Activated T-cell treated with anti-CD3 and anti-CD28 coated beads, Interleukin-2, amount 50 U/mL, for 1 hour (primary cell): ENCODE measurements at regions not wholly inside any gene's neighbourhood (a gene's known extent, or its start where the extent isn't known, plus 50 kb on each side); places are given as distances from the start of the nearest gene placed in this dataset.

Experiments used
- DNase-seq: peaks from one replicate; pipeline ENCODE4 v3.0.0-alpha.2; 2020

GRCh38 chr16:17846030-17846429 is 375.3 kb upstream of the XYLT1 start:
- no peak for DNase-seq

DNA sequence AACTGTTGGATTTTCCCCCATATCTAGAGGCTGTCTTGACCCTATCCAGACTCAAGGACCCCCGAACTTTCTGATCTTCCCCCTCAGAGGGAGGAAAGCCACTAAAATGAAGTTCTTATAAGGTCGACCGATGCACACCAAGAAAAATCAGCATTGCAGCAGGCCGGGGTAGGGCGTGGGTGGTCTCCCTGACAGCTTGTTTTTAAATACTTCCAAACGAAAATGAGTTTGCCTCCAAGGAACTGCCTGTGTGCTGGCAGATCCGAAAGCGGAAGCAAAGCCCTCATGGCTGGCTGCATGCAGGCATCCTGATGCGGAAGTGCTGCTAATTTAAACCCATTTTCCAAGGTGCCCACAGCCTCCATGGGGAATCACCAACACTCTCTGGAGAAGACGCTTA is 374.3 kb upstream of the XYLT1 start:
- no peak for DNase-seq

DNA sequence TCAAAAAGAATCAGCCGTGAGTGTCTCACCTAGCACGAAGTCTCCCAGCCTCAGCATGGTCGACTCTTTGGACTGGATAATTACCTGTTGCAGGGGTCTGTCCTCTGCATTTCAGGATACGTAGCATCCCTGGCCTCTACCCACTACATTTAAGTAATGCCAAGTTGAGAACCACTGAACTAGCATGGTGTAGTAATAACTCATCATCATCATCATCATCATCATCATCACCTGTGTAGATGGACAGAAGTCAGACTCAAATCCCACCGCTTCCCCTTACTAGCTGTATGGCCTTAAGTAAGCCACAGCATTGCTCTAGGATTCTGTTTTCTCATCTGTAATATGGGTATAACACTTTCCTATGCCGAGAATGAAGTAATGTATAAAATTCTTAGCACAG is 373.1 kb upstream of the XYLT1 start:
- DNase-seq = no peak

DNA sequence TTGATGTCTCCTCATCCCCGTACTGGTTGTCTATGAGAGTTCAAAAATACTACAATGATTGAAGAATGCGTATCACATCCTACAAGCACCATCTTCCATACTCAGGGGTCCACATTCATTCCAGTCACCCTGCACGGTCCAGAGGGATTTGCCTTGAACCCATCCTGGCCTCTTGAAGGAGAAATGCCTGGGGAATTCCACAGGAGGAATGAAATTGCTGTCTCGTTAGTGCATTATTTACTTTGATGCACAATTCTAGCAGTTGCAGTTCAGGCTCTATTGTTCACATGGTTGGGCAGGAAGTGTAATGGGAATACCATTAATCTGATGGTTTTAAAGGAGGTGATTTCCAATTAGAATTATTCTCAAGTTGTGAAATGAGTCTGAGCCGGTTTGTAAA is 369.1 kb upstream of the XYLT1 start:
- DNase-seq = no peak

DNA sequence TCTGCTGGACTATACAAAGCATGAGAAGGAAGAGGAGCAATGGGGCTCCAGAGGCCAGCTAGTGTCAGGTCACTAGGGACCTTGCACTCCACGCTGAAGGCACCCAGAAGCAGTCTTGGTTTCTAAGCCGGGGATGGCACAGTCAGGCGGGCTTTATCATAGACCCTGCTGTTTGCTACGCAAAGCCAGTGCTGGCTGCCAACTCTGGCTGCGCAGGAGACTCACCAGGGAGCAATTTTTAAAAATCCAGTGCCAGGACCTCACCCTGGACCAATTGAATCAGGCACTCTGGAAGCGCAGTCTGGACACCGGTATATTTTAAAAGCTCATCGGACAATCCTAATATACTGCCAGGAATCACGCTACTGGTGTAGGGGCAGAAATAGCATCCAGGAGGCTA is 368.5 kb upstream of the XYLT1 start:
- DNase-seq = no peak

DNA sequence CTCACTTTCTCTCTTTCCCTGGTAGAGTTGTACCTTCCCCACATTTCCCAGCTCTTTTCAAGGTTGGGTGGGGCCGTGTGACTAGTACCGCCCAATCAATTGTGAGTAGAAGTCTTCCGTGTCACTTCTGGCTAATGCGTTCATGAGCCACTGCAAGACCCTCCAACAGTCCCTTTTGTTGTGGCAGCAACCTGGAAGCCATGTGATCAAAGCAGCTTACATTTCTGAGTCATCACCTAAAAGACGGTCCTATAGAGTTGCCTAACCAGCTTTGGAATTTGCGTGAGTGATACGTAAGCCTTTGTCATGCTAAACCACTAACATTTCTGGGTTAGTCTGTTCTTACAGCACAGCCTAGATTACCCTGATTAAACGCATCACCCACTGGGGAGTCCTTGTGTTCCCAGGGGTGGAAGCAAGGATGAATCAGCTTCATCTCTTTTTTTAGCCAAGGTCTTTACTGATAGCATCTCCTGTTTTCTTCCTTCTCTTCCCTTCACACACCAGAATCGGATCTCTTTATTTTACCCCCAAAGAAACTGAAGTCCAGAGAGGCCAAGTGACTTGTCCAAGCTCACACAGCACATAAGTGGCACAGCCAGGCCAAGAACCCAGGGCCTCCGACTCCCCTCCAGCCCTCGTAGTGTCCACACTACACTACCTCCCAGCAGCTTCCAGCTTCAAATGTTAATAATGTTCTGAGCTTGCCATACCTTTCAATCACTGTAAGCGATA is 366.3 kb upstream of the XYLT1 start:
- no peak for DNase-seq

DNA sequence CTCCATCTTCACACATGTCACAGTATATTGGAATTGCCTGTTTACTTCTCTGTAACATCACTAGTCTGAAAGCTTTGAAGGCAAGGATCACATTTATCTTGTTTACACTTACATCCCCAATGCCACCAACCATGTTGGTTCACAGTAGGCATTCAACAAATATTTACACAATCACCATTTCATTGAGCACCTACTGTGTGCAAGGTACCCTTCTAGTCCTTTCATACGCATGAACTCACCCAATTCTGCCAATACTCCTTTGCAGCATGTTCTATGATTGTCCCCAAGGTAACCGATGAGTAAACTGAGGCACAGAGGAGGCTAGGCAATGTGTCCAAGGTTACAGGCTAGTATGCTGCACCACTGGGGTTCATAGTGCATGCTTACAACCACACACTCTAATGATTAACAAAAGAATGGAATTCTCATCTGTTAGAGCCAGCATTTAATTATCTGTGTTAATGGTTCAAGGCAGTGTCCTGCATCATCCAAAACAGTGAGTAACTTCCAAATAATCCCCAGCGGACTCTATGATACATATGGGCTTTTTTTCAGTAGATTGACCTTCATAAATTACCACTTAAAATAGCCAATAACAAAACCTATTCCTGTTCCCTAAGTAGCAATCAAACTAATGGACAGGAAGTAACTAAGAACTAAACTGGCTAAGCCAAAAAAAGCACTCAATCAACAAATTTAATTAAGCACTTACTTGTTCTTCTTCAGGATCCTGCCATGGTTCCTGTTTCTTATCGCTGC is 364.5 kb upstream of the XYLT1 start:
- DNase-seq = no peak

DNA sequence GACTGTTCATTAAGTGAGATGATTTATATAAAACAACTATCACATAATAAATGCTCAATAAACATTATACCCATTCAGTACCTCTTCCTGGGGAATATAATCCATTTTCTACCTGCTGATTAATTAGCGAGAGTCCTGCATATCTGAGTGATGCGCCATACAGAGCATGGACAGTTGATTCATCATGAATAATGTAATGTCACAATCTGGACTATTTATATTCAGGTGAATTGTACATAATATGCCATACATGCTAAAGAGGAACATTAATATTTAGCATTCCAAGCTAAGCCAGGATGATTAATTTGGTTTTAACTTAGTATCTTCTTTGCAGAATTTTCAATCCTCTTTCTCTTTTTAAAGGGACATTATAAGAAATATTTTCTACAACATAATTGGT is 362.0 kb upstream of the XYLT1 start:
- no peak for DNase-seq

- no peak for DNase-seq
Observed at GRCh38 chr16:17831330-17831729, 360.6 kb upstream of the XYLT1 start.

DNA sequence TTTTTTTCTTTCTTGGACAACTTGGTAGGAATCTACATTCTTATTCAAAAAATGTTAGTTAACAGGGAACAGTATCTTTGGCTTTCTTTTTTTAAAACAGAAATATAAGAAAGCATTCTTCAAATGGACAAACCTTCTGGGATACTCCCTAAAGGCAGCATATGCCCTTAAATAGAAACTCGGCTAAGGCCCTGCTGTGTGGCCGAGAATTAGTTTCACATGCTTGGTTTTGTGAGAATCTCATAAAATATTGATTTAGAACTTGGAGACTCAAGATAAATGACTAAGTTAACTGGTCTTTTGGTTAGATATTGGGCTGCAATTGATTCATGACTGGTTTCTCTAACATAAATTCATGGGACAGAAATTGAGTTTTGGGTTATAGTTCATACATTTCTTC is 359.9 kb upstream of the XYLT1 start:
- no peak for DNase-seq

DNA sequence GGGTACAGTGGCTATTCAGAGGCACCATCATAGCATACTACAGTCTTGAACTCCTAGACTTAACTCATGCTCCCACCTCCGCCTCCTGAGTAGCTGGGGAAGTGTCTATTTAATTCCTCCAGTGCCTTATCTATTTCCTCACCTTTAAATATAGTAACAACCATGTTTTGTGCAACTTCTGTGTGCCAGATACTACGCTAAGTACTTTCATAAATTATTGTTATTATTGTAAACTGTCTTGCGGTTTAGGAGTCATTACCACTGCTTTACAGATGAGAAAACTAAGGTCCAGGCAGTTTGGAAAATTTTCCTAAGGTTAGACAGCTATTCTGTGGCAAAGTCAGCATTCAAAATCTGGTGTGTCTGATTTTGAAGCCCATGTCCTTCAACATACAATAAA is 359.1 kb upstream of the XYLT1 start:
- no peak for DNase-seq

DNA sequence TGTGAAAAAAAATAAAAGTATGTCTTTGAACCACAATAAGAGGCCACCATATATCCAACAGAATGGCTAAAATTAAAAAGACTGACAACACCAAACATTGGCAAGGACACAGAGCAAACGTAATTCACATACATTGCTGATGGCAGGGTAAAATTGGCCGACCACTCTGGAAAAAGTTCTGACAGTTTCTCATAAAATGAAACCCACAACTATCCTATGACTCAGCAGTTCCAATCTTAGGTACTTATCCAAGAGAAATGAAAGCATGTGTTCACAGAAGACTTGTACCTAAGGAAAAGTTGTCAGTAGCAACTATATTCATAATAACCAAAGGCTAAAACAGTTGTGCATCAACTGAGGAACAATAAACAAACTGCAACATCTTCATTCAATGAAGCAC is 357.3 kb upstream of the XYLT1 start:
- DNase-seq = no peak

- DNase-seq = no peak
Observed at GRCh38 chr16:17827313-17827712, 356.6 kb upstream of the XYLT1 start.

DNA sequence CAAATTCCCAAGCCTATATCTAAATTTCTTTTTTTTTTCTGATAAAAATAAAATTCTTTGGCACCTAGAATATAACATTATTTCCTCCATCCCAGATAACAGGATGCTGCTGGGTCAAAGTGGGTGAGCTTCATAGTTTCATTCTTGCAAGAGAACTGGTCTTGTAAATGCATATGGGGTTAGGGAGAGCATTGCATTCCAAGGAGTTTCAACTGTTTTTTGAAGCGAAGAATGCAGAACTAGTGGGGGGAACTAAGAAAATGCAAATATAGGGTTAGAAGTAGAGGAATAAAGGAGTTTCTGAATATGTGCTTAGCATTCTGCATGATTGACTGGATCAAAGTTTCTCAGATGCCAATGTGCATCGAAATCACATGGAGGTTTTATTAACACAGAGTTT is 347.2 kb upstream of the XYLT1 start:
- no peak for DNase-seq

GRCh38 chr16:17817260-17817659 is 346.5 kb upstream of the XYLT1 start:
- DNase-seq = no peak

GRCh38 chr16:17812771-17813170 is 342.0 kb upstream of the XYLT1 start:
- no peak for DNase-seq

GRCh38 chr16:17804857-17805256 is 334.1 kb upstream of the XYLT1 start:
- no peak for DNase-seq

DNA sequence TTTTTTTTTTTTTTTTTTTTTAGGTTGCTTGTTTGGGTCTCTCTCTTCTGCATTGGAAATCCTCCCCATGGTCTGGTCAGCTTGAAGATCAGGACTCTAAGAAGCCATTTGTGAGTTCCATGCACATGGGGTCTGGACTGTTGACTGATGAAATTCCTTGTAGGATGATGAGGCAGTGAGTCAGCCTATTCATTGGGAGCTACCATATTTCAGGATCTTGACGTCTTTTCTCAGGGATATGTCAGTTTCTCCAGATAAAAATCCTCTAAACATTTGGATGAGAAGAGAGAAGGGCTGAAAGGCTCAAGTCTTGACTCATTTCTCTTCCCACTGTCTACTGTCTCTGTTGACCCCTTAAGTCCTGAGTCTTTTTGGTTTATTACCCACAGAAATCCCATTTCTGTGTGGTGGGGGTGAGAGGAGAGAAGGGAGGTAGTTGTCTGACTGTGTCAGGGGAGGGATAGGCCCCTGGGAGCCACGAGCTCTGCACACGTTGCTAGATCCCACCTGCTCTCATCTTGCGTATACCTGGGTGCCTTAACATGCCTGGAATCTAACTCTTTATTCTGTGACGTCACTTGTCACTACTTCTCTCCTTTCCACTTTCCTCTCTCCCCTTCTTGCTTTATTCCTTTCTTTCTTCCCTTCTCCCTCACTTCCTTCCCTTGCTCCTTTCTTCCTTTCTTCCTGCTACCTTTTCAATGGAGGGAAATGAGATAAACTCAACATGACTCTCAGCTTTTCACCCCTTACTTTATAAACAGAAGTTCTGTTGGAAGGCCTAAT is 333.1 kb upstream of the XYLT1 start:
- DNase-seq = no peak

DNA sequence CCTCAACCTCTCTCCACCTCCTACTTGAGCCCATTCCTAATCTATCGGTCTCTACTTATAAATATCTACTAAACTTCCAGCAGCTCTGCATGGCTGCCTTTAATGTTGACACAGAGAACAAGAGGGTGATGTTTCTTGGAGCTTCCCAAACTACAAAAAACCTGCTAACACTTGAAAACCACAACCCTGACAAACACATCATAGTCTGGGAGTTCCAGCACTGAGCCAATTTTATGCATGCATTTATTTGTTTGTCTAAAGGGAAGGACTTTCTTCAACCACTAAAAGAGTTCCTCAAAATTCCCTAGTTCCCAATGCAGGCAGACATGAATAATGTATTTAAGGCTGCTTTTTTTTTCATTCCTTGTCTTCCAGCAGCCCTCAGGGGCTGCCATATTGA is 331.8 kb upstream of the XYLT1 start:
- no peak for DNase-seq

DNA sequence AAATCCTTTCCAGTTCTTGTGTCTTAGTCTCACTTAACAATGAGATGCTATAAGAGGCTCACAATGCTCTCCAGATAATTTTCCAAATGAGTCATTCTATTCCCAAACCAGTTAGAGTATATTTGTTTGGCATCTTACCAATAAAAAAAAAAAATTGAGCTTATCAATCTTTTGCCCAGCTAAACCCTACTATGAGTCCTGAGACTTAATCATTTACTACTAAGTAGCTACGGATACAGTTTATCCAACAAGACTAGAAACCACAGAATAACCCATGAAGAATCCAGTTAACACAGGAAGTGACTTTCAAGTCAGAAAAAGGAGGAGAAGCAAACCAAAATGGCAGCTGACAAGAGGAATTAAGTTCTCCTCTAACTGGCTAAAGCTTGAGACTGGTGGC is 330.3 kb upstream of the XYLT1 start:
- DNase-seq = no peak

DNA sequence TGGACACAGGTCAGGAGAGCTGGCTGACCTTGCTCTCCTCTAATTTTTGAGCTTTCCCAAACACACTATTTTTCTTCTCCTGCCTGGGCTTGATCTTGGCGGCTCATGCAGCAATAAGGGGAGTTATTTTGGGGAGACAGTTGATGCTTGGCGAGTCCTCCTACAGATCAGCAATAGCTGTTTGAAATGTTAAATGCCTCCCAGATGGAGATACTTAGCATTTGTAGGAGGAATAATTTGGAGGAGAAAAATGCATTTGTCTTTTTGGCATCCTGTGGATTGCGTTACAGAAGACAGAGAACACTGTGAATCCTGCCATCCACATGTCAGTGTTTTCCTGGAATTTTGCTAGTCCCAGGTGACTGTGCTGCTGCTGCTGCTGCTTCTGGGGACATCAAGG is 328.0 kb upstream of the XYLT1 start:
- DNase-seq = no peak

GRCh38 chr16:17793354-17793753 is 322.6 kb upstream of the XYLT1 start:
- no peak for DNase-seq

DNA sequence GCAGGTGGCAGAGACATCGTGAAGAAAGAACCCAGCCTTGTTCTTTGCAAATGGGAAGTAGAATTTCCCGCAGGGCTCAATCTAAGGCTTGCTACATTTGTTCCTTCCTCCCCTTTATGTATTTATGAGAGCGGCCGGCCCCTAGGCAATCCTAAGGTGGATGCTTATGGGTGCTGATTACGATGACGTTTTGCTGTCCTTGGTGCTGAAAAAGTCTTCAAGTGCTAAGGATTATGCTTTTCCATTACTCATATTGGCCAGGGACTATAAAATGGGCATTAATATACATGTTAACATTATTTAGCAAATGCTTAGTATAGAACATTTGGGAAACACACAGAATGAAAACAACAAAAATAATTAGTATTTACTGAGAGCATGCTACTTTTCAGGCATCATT is 313.3 kb upstream of the XYLT1 start:
- no peak for DNase-seq

GRCh38 chr16:17780181-17780580 is 309.4 kb upstream of the XYLT1 start:
- DNase-seq = no peak
